CD4-positive, alpha-beta T cell treated with Interleukin-10 for 1 hour (primary cell): ENCODE measurements at regions not wholly inside any gene's neighbourhood (a gene's known extent, or its start where the extent isn't known, plus 50 kb on each side); places are given as distances from the start of the nearest gene placed in this dataset.
"Not testable (repeated sequence)": the region's sequence is repeated elsewhere in the genome, so short reads cannot be mapped to it uniquely, and the experiment has no call there.

ENCODE experiments used
- DNase-seq: peaks from one replicate; pipeline ENCODE4 v3.0.0-alpha.2; 2020

GRCh38 chr2:22442051-22442450, 942.9 kb upstream of the KLHL29 start:
- DNase-seq, result no peak

- no peak for DNase-seq
Observed at GRCh38 chr2:22444281-22444680, 940.7 kb upstream of the KLHL29 start.

- no peak for DNase-seq
Observed at GRCh38 chr2:22449696-22450095, 935.3 kb upstream of the KLHL29 start.

- no peak for DNase-seq
Observed at GRCh38 chr2:22450831-22451230, 934.1 kb upstream of the KLHL29 start.

- no peak for DNase-seq
Observed at GRCh38 chr2:22454826-22455485, 930.0 kb upstream of the KLHL29 start.

GRCh38 chr2:22458440-22458839, 926.5 kb upstream of the KLHL29 start:
- no peak for DNase-seq

- not testable (repeated sequence) for DNase-seq
Observed at GRCh38 chr2:22475103-22475502, 909.9 kb upstream of the KLHL29 start.

- no peak for DNase-seq
Observed at GRCh38 chr2:22478329-22478728, 906.6 kb upstream of the KLHL29 start.

GRCh38 chr2:22481486-22482259, 903.3 kb upstream of the KLHL29 start:
- no peak for DNase-seq

- DNase-seq, result no peak
Observed at GRCh38 chr2:22483036-22483435, 901.9 kb upstream of the KLHL29 start.

GRCh38 chr2:22485486-22485885, 899.5 kb upstream of the KLHL29 start:
- no peak for DNase-seq

- no peak for DNase-seq
Observed at GRCh38 chr2:22486343-22486742, 898.6 kb upstream of the KLHL29 start.

- DNase-seq, result no peak
Observed at GRCh38 chr2:22487036-22487435, 897.9 kb upstream of the KLHL29 start.

GRCh38 chr2:22487541-22487940, 897.4 kb upstream of the KLHL29 start:
- no peak for DNase-seq

- no peak for DNase-seq
Observed at GRCh38 chr2:22491442-22491841, 893.5 kb upstream of the KLHL29 start.

GRCh38 chr2:22494156-22494555, 890.8 kb upstream of the KLHL29 start:
- DNase-seq, result no peak

- DNase-seq, result no peak
Observed at GRCh38 chr2:22497064-22497463, 887.9 kb upstream of the KLHL29 start.

- DNase-seq, result no peak
Observed at GRCh38 chr2:22497789-22498188, 887.2 kb upstream of the KLHL29 start.

GRCh38 chr2:22499082-22499839, 885.7 kb upstream of the KLHL29 start:
- no peak for DNase-seq

- DNase-seq, result no peak
Observed at GRCh38 chr2:22500555-22500935, 884.4 kb upstream of the KLHL29 start.

GRCh38 chr2:22501851-22502250, 883.1 kb upstream of the KLHL29 start:
- DNase-seq, result no peak

- no peak for DNase-seq
Observed at GRCh38 chr2:22513563-22513962, 871.4 kb upstream of the KLHL29 start.

- DNase-seq, result no peak
Observed at GRCh38 chr2:22517141-22517540, 867.8 kb upstream of the KLHL29 start.

- no peak for DNase-seq
Observed at GRCh38 chr2:22518641-22519040, 866.3 kb upstream of the KLHL29 start.
